G401.6 (cell line): ENCODE measurements at regions not wholly inside any gene's neighbourhood (a gene's known extent, or its start where the extent isn't known, plus 50 kb on each side); places are given as distances from the start of the nearest gene placed in this dataset.

Source experiments
- FAIRE-seq: peaks from 2 replicates; lab custom pipeline; 2012; peaks lifted over from hg19 to GRCh38; lab: Jason Lieb, UNC

GRCh38 chr5:112628214-112628980, 109.3 kb upstream of the APC start:
- FAIRE-seq, result no peak

GRCh38 chr5:112630246-112631009, 107.3 kb upstream of the APC start:
- no peak for FAIRE-seq

GRCh38 chr5:112634166-112634565, 103.5 kb upstream of the APC start:
- FAIRE-seq, result no peak

GRCh38 chr5:112634796-112635195, 102.9 kb upstream of the APC start:
- FAIRE-seq, result no peak

GRCh38 chr5:112635276-112635675, 102.4 kb upstream of the APC start:
- no peak for FAIRE-seq

- no peak for FAIRE-seq
These were observed 101.6 kb upstream of the APC start for GRCh38 chr5:112635771-112636731.

GRCh38 chr5:112636751-112637150, 100.9 kb upstream of the APC start:
- no peak for FAIRE-seq

- FAIRE-seq, result no peak
These were observed 100.3 kb upstream of the APC start for GRCh38 chr5:112637343-112637742.

- FAIRE-seq, result no peak
These were observed 97.1 kb upstream of the APC start for GRCh38 chr5:112640546-112640945.

GRCh38 chr5:112641515-112642110, 96.1 kb upstream of the APC start:
- no peak for FAIRE-seq

- FAIRE-seq, result no peak
These were observed 94.8 kb upstream of the APC start for GRCh38 chr5:112642885-112643284.

- FAIRE-seq, result no peak
These were observed 94.2 kb upstream of the APC start for GRCh38 chr5:112643339-112643971.

- no peak for FAIRE-seq
These were observed 91.3 kb upstream of the APC start for GRCh38 chr5:112646139-112646936.

GRCh38 chr5:112647428-112647827, 90.3 kb upstream of the APC start:
- no peak for FAIRE-seq

GRCh38 chr5:112648264-112648663, 89.4 kb upstream of the APC start:
- no peak for FAIRE-seq

GRCh38 chr5:112649882-112650281, 87.8 kb upstream of the APC start:
- FAIRE-seq, result no peak

GRCh38 chr5:112653638-112654205, 84.0 kb upstream of the APC start:
- no peak for FAIRE-seq

- FAIRE-seq, result no peak
These were observed 82.2 kb upstream of the APC start for GRCh38 chr5:112655513-112655912.

- no peak for FAIRE-seq
These were observed 81.2 kb upstream of the APC start for GRCh38 chr5:112656451-112656850.

GRCh38 chr5:112657804-112658203, 79.9 kb upstream of the APC start:
- FAIRE-seq, result no peak
